ENCODE measurements at regions not wholly inside any gene's neighbourhood (a gene's known extent, or its start where the extent isn't known, plus 50 kb on each side); places are given as distances from the start of the nearest gene placed in this dataset.

DNA sequence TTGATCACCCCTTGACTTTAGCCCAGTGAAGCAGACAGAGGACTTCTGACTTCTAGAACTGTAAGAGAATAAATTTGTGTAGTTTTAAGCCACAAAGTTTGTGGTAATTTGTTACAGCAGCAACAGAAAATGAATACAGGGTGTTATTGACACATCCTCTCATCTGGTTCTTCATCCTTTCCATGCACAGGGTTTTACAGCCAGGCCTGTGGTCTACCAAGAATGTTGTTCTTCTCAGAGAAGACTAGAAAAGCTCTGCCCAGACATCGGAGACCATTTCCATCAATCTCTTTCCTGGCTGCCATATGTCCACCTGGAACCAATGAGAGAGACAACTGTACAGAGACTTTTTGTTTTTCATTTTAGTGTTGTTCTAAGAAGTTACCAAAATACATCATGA is 308.2 kb upstream of the AMIGO2 start:
- Histone ChIP-seq H3K36me3 (ENCODE audit: control insufficient read depth in 5 of 5, insufficient read depth in 5 of 5, low read length in 5 of 5) (no peaks in the 10 kb centered on the region), H3K4me3 (ENCODE audit: low read depth in 1 of 5, low read length in 5 of 5) (no peak overlapping the region), H3K27me3 (ENCODE audit: control insufficient read depth in 5 of 5, insufficient read depth in 4 of 5, low read length in 5 of 5) (no peaks in the 10 kb centered on the region), H3K9ac (ENCODE audit: low read length in 5 of 5) (no peak overlapping the region), H3K9me3 (ENCODE audit: control insufficient read depth in 5 of 5, low read length in 5 of 5) (no peaks in the 10 kb centered on the region), H3K27ac (ENCODE audit: low read depth, low read length) (no peak overlapping the region), H3K4me1 (ENCODE audit: control insufficient read depth in 5 of 5, insufficient read depth in 5 of 5, low read length in 5 of 5) (peaks cover 3 to 11% (median 3%) of the 10 kb centered on the region in 5 donors)

- no peak overlapping the region for H3K27ac ChIP-seq (ENCODE audit: low read depth, low read length)
- H3K36me3 ChIP-seq (ENCODE audit: control insufficient read depth in 5 of 5, insufficient read depth in 5 of 5, low read length in 5 of 5): no peaks in the 10 kb centered on the region
- no peak overlapping the region for H3K4me3 ChIP-seq (ENCODE audit: low read depth in 1 of 5, low read length in 5 of 5)
- H3K27me3 ChIP-seq (ENCODE audit: control insufficient read depth in 5 of 5, insufficient read depth in 4 of 5, low read length in 5 of 5): no peaks in the 10 kb centered on the region
- H3K9ac ChIP-seq (ENCODE audit: low read length in 5 of 5): no peak overlapping the region
- peaks cover 0 to 14% (median 8%) of the 10 kb centered on the region in 5 donors for H3K4me1 ChIP-seq (ENCODE audit: control insufficient read depth in 5 of 5, insufficient read depth in 5 of 5, low read length in 5 of 5)
- H3K9me3 ChIP-seq (ENCODE audit: control insufficient read depth in 5 of 5, low read length in 5 of 5): no peaks in the 10 kb centered on the region
These were observed 305.9 kb upstream of the AMIGO2 start for GRCh38 chr12:47385653-47386052.

DNA sequence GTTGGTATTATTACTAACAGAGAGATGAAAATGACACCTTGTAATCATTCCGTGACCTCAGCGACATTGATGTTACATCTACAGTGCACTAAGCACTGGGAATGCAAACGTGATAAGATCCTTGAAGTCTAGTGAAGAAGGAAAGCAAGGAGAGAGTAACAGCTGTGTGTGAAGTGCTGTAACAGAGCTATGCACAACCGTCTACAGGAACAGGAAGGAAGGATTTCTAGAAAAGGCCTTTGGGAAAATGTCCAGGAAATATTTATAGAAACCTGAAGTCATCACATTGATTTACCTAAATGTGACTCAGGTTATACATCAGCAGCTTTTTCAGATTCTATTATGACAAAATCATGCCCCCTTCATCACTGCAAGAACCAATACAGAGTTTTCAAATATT is 304.2 kb upstream of the AMIGO2 start:
- Histone ChIP-seq H3K36me3 (ENCODE audit: control insufficient read depth in 5 of 5, insufficient read depth in 5 of 5, low read length in 5 of 5) (no peaks in the 10 kb centered on the region), H3K4me1 (ENCODE audit: control insufficient read depth in 5 of 5, insufficient read depth in 5 of 5, low read length in 5 of 5) (peaks cover 0 to 14% (median 12%) of the 10 kb centered on the region in 5 donors), H3K4me3 (ENCODE audit: low read depth in 1 of 5, low read length in 5 of 5) (no peak overlapping the region), H3K27ac (ENCODE audit: low read depth, low read length) (no peak overlapping the region), H3K27me3 (ENCODE audit: control insufficient read depth in 5 of 5, insufficient read depth in 4 of 5, low read length in 5 of 5) (no peaks in the 10 kb centered on the region), H3K9me3 (ENCODE audit: control insufficient read depth in 5 of 5, low read length in 5 of 5) (no peaks in the 10 kb centered on the region), H3K9ac (ENCODE audit: low read length in 5 of 5) (no peak overlapping the region)

GRCh38 chr12:47382305-47382704 is 302.5 kb upstream of the AMIGO2 start:
- Histone ChIP-seq H3K9ac (ENCODE audit: low read length in 5 of 5) (no peak overlapping the region), H3K36me3 (ENCODE audit: control insufficient read depth in 5 of 5, insufficient read depth in 5 of 5, low read length in 5 of 5) (no peaks in the 10 kb centered on the region), H3K27ac (ENCODE audit: low read depth, low read length) (no peak overlapping the region), H3K27me3 (ENCODE audit: control insufficient read depth in 5 of 5, insufficient read depth in 4 of 5, low read length in 5 of 5) (no peaks in the 10 kb centered on the region), H3K4me1 (ENCODE audit: control insufficient read depth in 5 of 5, insufficient read depth in 5 of 5, low read length in 5 of 5) (peaks cover 8 to 25% (median 24%) of the 10 kb centered on the region in 5 donors), H3K4me3 (ENCODE audit: low read depth in 1 of 5, low read length in 5 of 5) (no peak overlapping the region), H3K9me3 (ENCODE audit: control insufficient read depth in 5 of 5, low read length in 5 of 5) (no peaks in the 10 kb centered on the region)

DNA sequence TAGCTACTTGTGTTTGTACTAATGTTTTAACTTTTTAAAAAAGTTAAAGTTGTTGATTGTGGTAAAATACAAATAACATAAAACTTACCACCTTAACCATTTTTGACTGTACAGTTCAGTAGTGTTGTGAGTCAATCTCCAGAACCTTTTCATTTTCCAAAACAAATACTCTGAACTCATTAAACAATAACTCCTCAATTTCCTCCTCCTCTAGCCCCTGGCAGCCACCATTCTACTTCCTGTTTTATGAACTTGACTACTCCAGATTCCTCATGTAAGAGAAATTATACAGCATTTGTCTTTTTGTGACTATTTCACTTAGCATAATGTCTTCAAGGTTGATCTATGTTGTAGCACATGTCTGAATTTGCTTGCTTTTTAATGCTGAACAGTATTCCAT is 299.1 kb upstream of the AMIGO2 start:
- H3K9me3 ChIP-seq (ENCODE audit: control insufficient read depth in 5 of 5, low read length in 5 of 5): no peaks in the 10 kb centered on the region
- H3K4me1 ChIP-seq (ENCODE audit: control insufficient read depth in 5 of 5, insufficient read depth in 5 of 5, low read length in 5 of 5): peaks cover 8 to 31% (median 26%) of the 10 kb centered on the region in 5 donors
- no peaks in the 10 kb centered on the region for H3K36me3 ChIP-seq (ENCODE audit: control insufficient read depth in 5 of 5, insufficient read depth in 5 of 5, low read length in 5 of 5)
- H3K27ac ChIP-seq (ENCODE audit: low read depth, low read length): peak overlapping the region; percentile 84
- H3K9ac ChIP-seq (ENCODE audit: low read length in 5 of 5): no peak overlapping the region
- no peak overlapping the region for H3K4me3 ChIP-seq (ENCODE audit: low read depth in 1 of 5, low read length in 5 of 5)
- no peaks in the 10 kb centered on the region for H3K27me3 ChIP-seq (ENCODE audit: control insufficient read depth in 5 of 5, insufficient read depth in 4 of 5, low read length in 5 of 5)

DNA sequence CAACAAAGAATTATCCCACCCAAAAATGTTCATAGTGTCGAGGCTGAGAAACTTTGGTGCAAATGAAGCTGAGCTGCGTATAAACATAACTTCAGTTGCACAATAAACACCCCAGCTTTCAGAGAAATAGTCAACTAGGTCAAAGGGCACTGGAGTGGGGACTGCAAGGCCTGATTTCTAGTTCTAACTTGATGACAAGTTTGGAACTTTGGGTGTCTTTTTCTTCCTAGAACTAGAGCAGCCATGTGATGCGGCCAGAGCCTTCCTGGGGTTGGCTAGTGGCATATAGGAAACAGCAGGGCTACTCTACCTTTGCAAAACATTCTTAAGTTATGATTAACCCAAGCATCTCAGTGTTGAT is 298.4 kb upstream of the AMIGO2 start:
- Histone ChIP-seq H3K4me3 (ENCODE audit: low read depth in 1 of 5, low read length in 5 of 5) (peak overlapping the region in 1 of 5 donors; percentile 7), H3K27ac (ENCODE audit: low read depth, low read length) (peak overlapping the region; percentile 84), H3K9me3 (ENCODE audit: control insufficient read depth in 5 of 5, low read length in 5 of 5) (no peaks in the 10 kb centered on the region), H3K27me3 (ENCODE audit: control insufficient read depth in 5 of 5, insufficient read depth in 4 of 5, low read length in 5 of 5) (no peaks in the 10 kb centered on the region), H3K4me1 (ENCODE audit: control insufficient read depth in 5 of 5, insufficient read depth in 5 of 5, low read length in 5 of 5) (peaks cover 8 to 31% (median 26%) of the 10 kb centered on the region in 5 donors), H3K36me3 (ENCODE audit: control insufficient read depth in 5 of 5, insufficient read depth in 5 of 5, low read length in 5 of 5) (no peaks in the 10 kb centered on the region), H3K9ac (ENCODE audit: low read length in 5 of 5) (peak overlapping the region in 1 of 5 donors; percentile 67)

GRCh38 chr12:47377414-47378221 is 297.9 kb upstream of the AMIGO2 start:
- Histone ChIP-seq H3K4me3 (ENCODE audit: low read depth in 1 of 5, low read length in 5 of 5) (peak overlapping the region in 2 of 5 donors; percentile 7 to 51), H3K36me3 (ENCODE audit: control insufficient read depth in 5 of 5, insufficient read depth in 5 of 5, low read length in 5 of 5) (no peaks in the 10 kb centered on the region), H3K4me1 (ENCODE audit: control insufficient read depth in 5 of 5, insufficient read depth in 5 of 5, low read length in 5 of 5) (peaks cover 8 to 30% (median 26%) of the 10 kb centered on the region in 5 donors), H3K9ac (ENCODE audit: low read length in 5 of 5) (peak overlapping the region in 3 of 5 donors; percentile 27 to 67 (median 31)), H3K27me3 (ENCODE audit: control insufficient read depth in 5 of 5, insufficient read depth in 4 of 5, low read length in 5 of 5) (no peaks in the 10 kb centered on the region), H3K27ac (ENCODE audit: low read depth, low read length) (peak overlapping the region; percentile 84), H3K9me3 (ENCODE audit: control insufficient read depth in 5 of 5, low read length in 5 of 5) (no peaks in the 10 kb centered on the region)

- H3K9ac ChIP-seq (ENCODE audit: low read length in 5 of 5): no peak overlapping the region
- H3K27ac ChIP-seq (ENCODE audit: low read depth, low read length): peak overlapping the region; percentile 84
- no peak overlapping the region for H3K4me3 ChIP-seq (ENCODE audit: low read depth in 1 of 5, low read length in 5 of 5)
- peaks cover 8 to 23% (median 21%) of the 10 kb centered on the region in 5 donors for H3K4me1 ChIP-seq (ENCODE audit: control insufficient read depth in 5 of 5, insufficient read depth in 5 of 5, low read length in 5 of 5)
- no peaks in the 10 kb centered on the region for H3K9me3 ChIP-seq (ENCODE audit: control insufficient read depth in 5 of 5, low read length in 5 of 5)
- no peaks in the 10 kb centered on the region for H3K27me3 ChIP-seq (ENCODE audit: control insufficient read depth in 5 of 5, insufficient read depth in 4 of 5, low read length in 5 of 5)
- no peaks in the 10 kb centered on the region for H3K36me3 ChIP-seq (ENCODE audit: control insufficient read depth in 5 of 5, insufficient read depth in 5 of 5, low read length in 5 of 5)
These were observed 297.2 kb upstream of the AMIGO2 start for GRCh38 chr12:47376927-47377326.

- Histone ChIP-seq H3K4me1 (ENCODE audit: control insufficient read depth in 5 of 5, insufficient read depth in 5 of 5, low read length in 5 of 5) (peaks cover 8 to 19% (median 15%) of the 10 kb centered on the region in 5 donors), H3K27me3 (ENCODE audit: control insufficient read depth in 5 of 5, insufficient read depth in 4 of 5, low read length in 5 of 5) (no peaks in the 10 kb centered on the region), H3K36me3 (ENCODE audit: control insufficient read depth in 5 of 5, insufficient read depth in 5 of 5, low read length in 5 of 5) (no peaks in the 10 kb centered on the region), H3K27ac (ENCODE audit: low read depth, low read length) (no peak overlapping the region), H3K4me3 (ENCODE audit: low read depth in 1 of 5, low read length in 5 of 5) (no peak overlapping the region), H3K9ac (ENCODE audit: low read length in 5 of 5) (no peak overlapping the region), H3K9me3 (ENCODE audit: control insufficient read depth in 5 of 5, low read length in 5 of 5) (no peaks in the 10 kb centered on the region)
These were observed 293.9 kb upstream of the AMIGO2 start for GRCh38 chr12:47373554-47374150.

DNA sequence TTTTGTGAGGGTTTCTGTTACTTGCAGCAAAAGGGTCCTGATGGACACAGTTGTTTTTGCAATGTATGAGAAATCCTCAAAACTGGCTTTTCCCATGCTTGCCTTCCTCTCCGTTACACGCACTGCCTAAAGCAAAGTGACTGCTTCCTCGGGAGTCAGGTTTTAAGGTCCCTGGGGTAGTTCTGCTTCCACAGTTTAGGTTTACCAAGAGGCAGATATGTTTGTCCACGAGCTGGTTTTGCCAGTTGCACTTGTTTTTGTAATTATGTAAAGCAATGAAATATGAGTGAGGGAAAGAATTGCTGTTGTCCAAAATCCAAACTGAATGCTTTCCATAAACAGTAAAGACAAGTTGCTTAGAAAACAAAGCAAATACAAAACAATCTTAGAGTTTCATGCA is 290.7 kb upstream of the AMIGO2 start:
- Histone ChIP-seq H3K4me3 (ENCODE audit: low read depth in 1 of 5, low read length in 5 of 5) (no peak overlapping the region), H3K36me3 (ENCODE audit: control insufficient read depth in 5 of 5, insufficient read depth in 5 of 5, low read length in 5 of 5) (no peaks in the 10 kb centered on the region), H3K27ac (ENCODE audit: low read depth, low read length) (no peak overlapping the region), H3K4me1 (ENCODE audit: control insufficient read depth in 5 of 5, insufficient read depth in 5 of 5, low read length in 5 of 5) (peaks cover 0 to 10% (median 0%) of the 10 kb centered on the region in 5 donors), H3K27me3 (ENCODE audit: control insufficient read depth in 5 of 5, insufficient read depth in 4 of 5, low read length in 5 of 5) (no peaks in the 10 kb centered on the region), H3K9me3 (ENCODE audit: control insufficient read depth in 5 of 5, low read length in 5 of 5) (no peaks in the 10 kb centered on the region), H3K9ac (ENCODE audit: low read length in 5 of 5) (no peak overlapping the region)

Measured in subcutaneous abdominal adipose tissue (tissue), 5 donors.